ENCODE measurements at regions not wholly inside any gene's neighbourhood (a gene's known extent, or its start where the extent isn't known, plus 50 kb on each side); places are given as distances from the start of the nearest gene placed in this dataset.

GRCh38 chr5:5929291-5930020 lies 448.9 kb downstream of the MED10 start:
- Histone ChIP-seq H3K9ac (ENCODE audit: low read length in 5 of 5) (no peak overlapping the region), H3K27me3 (ENCODE audit: control insufficient read depth in 5 of 5, insufficient read depth in 4 of 5, low read length in 5 of 5) (peaks cover 0 to 4% (median 0%) of the 10 kb centered on the region in 5 donors), H3K9me3 (ENCODE audit: control insufficient read depth in 5 of 5, low read length in 5 of 5) (no peaks in the 10 kb centered on the region), H3K27ac (ENCODE audit: low read depth, low read length) (no peak overlapping the region), H3K4me1 (ENCODE audit: control insufficient read depth in 5 of 5, insufficient read depth in 5 of 5, low read length in 5 of 5) (peaks cover 0 to 3% (median 0%) of the 10 kb centered on the region in 5 donors), H3K36me3 (ENCODE audit: control insufficient read depth in 5 of 5, insufficient read depth in 5 of 5, low read length in 5 of 5) (no peaks in the 10 kb centered on the region), H3K4me3 (ENCODE audit: low read depth in 1 of 5, low read length in 5 of 5) (no peak overlapping the region)

GRCh38 chr5:5925191-5925590 lies 453.2 kb downstream of the MED10 start:
- Histone ChIP-seq H3K9me3 (ENCODE audit: control insufficient read depth in 5 of 5, low read length in 5 of 5) (no peaks in the 10 kb centered on the region), H3K27me3 (ENCODE audit: control insufficient read depth in 5 of 5, insufficient read depth in 4 of 5, low read length in 5 of 5) (peaks cover 0 to 4% (median 0%) of the 10 kb centered on the region in 5 donors), H3K4me1 (ENCODE audit: control insufficient read depth in 5 of 5, insufficient read depth in 5 of 5, low read length in 5 of 5) (peaks cover 0 to 3% (median 0%) of the 10 kb centered on the region in 5 donors), H3K27ac (ENCODE audit: low read depth, low read length) (no peak overlapping the region), H3K36me3 (ENCODE audit: control insufficient read depth in 5 of 5, insufficient read depth in 5 of 5, low read length in 5 of 5) (no peaks in the 10 kb centered on the region), H3K9ac (ENCODE audit: low read length in 5 of 5) (no peak overlapping the region), H3K4me3 (ENCODE audit: low read depth in 1 of 5, low read length in 5 of 5) (no peak overlapping the region)

- Histone ChIP-seq H3K4me1 (ENCODE audit: control insufficient read depth in 5 of 5, insufficient read depth in 5 of 5, low read length in 5 of 5) (no peaks in the 10 kb centered on the region), H3K9ac (ENCODE audit: low read length in 5 of 5) (no peak overlapping the region), H3K4me3 (ENCODE audit: low read depth in 1 of 5, low read length in 5 of 5) (no peak overlapping the region), H3K36me3 (ENCODE audit: control insufficient read depth in 5 of 5, insufficient read depth in 5 of 5, low read length in 5 of 5) (no peaks in the 10 kb centered on the region), H3K27ac (ENCODE audit: low read depth, low read length) (no peak overlapping the region), H3K9me3 (ENCODE audit: control insufficient read depth in 5 of 5, low read length in 5 of 5) (no peaks in the 10 kb centered on the region), H3K27me3 (ENCODE audit: control insufficient read depth in 5 of 5, insufficient read depth in 4 of 5, low read length in 5 of 5) (no peaks in the 10 kb centered on the region)
These were observed 458.9 kb downstream of the MED10 start for GRCh38 chr5:5919411-5919810.

GRCh38 chr5:5906778-5907177 lies 471.6 kb downstream of the MED10 start:
- no peak overlapping the region for H3K4me3 ChIP-seq (ENCODE audit: low read depth in 1 of 5, low read length in 5 of 5)
- H3K36me3 ChIP-seq (ENCODE audit: control insufficient read depth in 5 of 5, insufficient read depth in 5 of 5, low read length in 5 of 5): no peaks in the 10 kb centered on the region
- H3K27ac ChIP-seq (ENCODE audit: low read depth, low read length): no peak overlapping the region
- no peaks in the 10 kb centered on the region for H3K4me1 ChIP-seq (ENCODE audit: control insufficient read depth in 5 of 5, insufficient read depth in 5 of 5, low read length in 5 of 5)
- peaks cover 0 to 4% (median 0%) of the 10 kb centered on the region in 5 donors for H3K9me3 ChIP-seq (ENCODE audit: control insufficient read depth in 5 of 5, low read length in 5 of 5)
- H3K9ac ChIP-seq (ENCODE audit: low read length in 5 of 5): no peak overlapping the region
- H3K27me3 ChIP-seq (ENCODE audit: control insufficient read depth in 5 of 5, insufficient read depth in 4 of 5, low read length in 5 of 5): peaks cover 0 to 2% (median 0%) of the 10 kb centered on the region in 5 donors

GRCh38 chr5:5905186-5905585 lies 473.2 kb downstream of the MED10 start:
- no peak overlapping the region for H3K27ac ChIP-seq (ENCODE audit: low read depth, low read length)
- peaks cover 0 to 2% (median 0%) of the 10 kb centered on the region in 5 donors for H3K27me3 ChIP-seq (ENCODE audit: control insufficient read depth in 5 of 5, insufficient read depth in 4 of 5, low read length in 5 of 5)
- no peaks in the 10 kb centered on the region for H3K36me3 ChIP-seq (ENCODE audit: control insufficient read depth in 5 of 5, insufficient read depth in 5 of 5, low read length in 5 of 5)
- no peak overlapping the region for H3K9ac ChIP-seq (ENCODE audit: low read length in 5 of 5)
- peaks cover 0 to 4% (median 0%) of the 10 kb centered on the region in 5 donors for H3K9me3 ChIP-seq (ENCODE audit: control insufficient read depth in 5 of 5, low read length in 5 of 5)
- no peak overlapping the region for H3K4me3 ChIP-seq (ENCODE audit: low read depth in 1 of 5, low read length in 5 of 5)
- no peaks in the 10 kb centered on the region for H3K4me1 ChIP-seq (ENCODE audit: control insufficient read depth in 5 of 5, insufficient read depth in 5 of 5, low read length in 5 of 5)

GRCh38 chr5:5904113-5904512 lies 474.2 kb downstream of the MED10 start:
- Histone ChIP-seq H3K36me3 (ENCODE audit: control insufficient read depth in 5 of 5, insufficient read depth in 5 of 5, low read length in 5 of 5) (no peaks in the 10 kb centered on the region), H3K9me3 (ENCODE audit: control insufficient read depth in 5 of 5, low read length in 5 of 5) (peaks cover 0 to 4% (median 0%) of the 10 kb centered on the region in 5 donors), H3K4me1 (ENCODE audit: control insufficient read depth in 5 of 5, insufficient read depth in 5 of 5, low read length in 5 of 5) (no peaks in the 10 kb centered on the region), H3K27ac (ENCODE audit: low read depth, low read length) (no peak overlapping the region), H3K4me3 (ENCODE audit: low read depth in 1 of 5, low read length in 5 of 5) (no peak overlapping the region), H3K27me3 (ENCODE audit: control insufficient read depth in 5 of 5, insufficient read depth in 4 of 5, low read length in 5 of 5) (peaks cover 0 to 2% (median 0%) of the 10 kb centered on the region in 5 donors), H3K9ac (ENCODE audit: low read length in 5 of 5) (no peak overlapping the region)

GRCh38 chr5:5902678-5903646 lies 475.4 kb downstream of the MED10 start:
- H3K27me3 ChIP-seq (ENCODE audit: control insufficient read depth in 5 of 5, insufficient read depth in 4 of 5, low read length in 5 of 5): peaks cover 0 to 2% (median 0%) of the 10 kb centered on the region in 5 donors
- no peak overlapping the region for H3K27ac ChIP-seq (ENCODE audit: low read depth, low read length)
- no peak overlapping the region for H3K9ac ChIP-seq (ENCODE audit: low read length in 5 of 5)
- H3K4me3 ChIP-seq (ENCODE audit: low read depth in 1 of 5, low read length in 5 of 5): no peak overlapping the region
- peaks cover 0 to 4% (median 0%) of the 10 kb centered on the region in 5 donors for H3K9me3 ChIP-seq (ENCODE audit: control insufficient read depth in 5 of 5, low read length in 5 of 5)
- no peaks in the 10 kb centered on the region for H3K4me1 ChIP-seq (ENCODE audit: control insufficient read depth in 5 of 5, insufficient read depth in 5 of 5, low read length in 5 of 5)
- H3K36me3 ChIP-seq (ENCODE audit: control insufficient read depth in 5 of 5, insufficient read depth in 5 of 5, low read length in 5 of 5): no peaks in the 10 kb centered on the region

- H3K4me1 ChIP-seq (ENCODE audit: control insufficient read depth in 5 of 5, insufficient read depth in 5 of 5, low read length in 5 of 5): no peaks in the 10 kb centered on the region
- H3K27ac ChIP-seq (ENCODE audit: low read depth, low read length): no peak overlapping the region
- no peaks in the 10 kb centered on the region for H3K36me3 ChIP-seq (ENCODE audit: control insufficient read depth in 5 of 5, insufficient read depth in 5 of 5, low read length in 5 of 5)
- no peak overlapping the region for H3K4me3 ChIP-seq (ENCODE audit: low read depth in 1 of 5, low read length in 5 of 5)
- peaks cover 0 to 4% (median 0%) of the 10 kb centered on the region in 5 donors for H3K27me3 ChIP-seq (ENCODE audit: control insufficient read depth in 5 of 5, insufficient read depth in 4 of 5, low read length in 5 of 5)
- H3K9me3 ChIP-seq (ENCODE audit: control insufficient read depth in 5 of 5, low read length in 5 of 5): peaks cover 0 to 4% (median 0%) of the 10 kb centered on the region in 5 donors
- H3K9ac ChIP-seq (ENCODE audit: low read length in 5 of 5): no peak overlapping the region
These were observed 477.9 kb downstream of the ICE1 start for GRCh38 chr5:5900350-5900749.

- H3K36me3 ChIP-seq (ENCODE audit: control insufficient read depth in 5 of 5, insufficient read depth in 5 of 5, low read length in 5 of 5): no peaks in the 10 kb centered on the region
- no peak overlapping the region for H3K27ac ChIP-seq (ENCODE audit: low read depth, low read length)
These were observed 477.2 kb downstream of the ICE1 start for GRCh38 chr5:5899716-5900115.

GRCh38 chr5:5888284-5888683 lies 465.8 kb downstream of the ICE1 start:
- Histone ChIP-seq H3K4me3 (ENCODE audit: low read depth in 1 of 5, low read length in 5 of 5) (no peak overlapping the region), H3K9ac (ENCODE audit: low read length in 5 of 5) (no peak overlapping the region), H3K27me3 (ENCODE audit: control insufficient read depth in 5 of 5, insufficient read depth in 4 of 5, low read length in 5 of 5) (peaks cover 6 to 12% (median 6%) of the 10 kb centered on the region in 5 donors), H3K4me1 (ENCODE audit: control insufficient read depth in 5 of 5, insufficient read depth in 5 of 5, low read length in 5 of 5) (peaks cover 0 to 2% (median 0%) of the 10 kb centered on the region in 5 donors), H3K36me3 (ENCODE audit: control insufficient read depth in 5 of 5, insufficient read depth in 5 of 5, low read length in 5 of 5) (no peaks in the 10 kb centered on the region), H3K9me3 (ENCODE audit: control insufficient read depth in 5 of 5, low read length in 5 of 5) (peaks cover 0 to 4% (median 0%) of the 10 kb centered on the region in 5 donors), H3K27ac (ENCODE audit: low read depth, low read length) (no peak overlapping the region)

More at GRCh38 chr5:5899716-5900115, 477.2 kb downstream of the ICE1 start:
- no peaks in the 10 kb centered on the region for H3K4me1 ChIP-seq (ENCODE audit: control insufficient read depth in 5 of 5, insufficient read depth in 5 of 5, low read length in 5 of 5)
- H3K4me3 ChIP-seq (ENCODE audit: low read depth in 1 of 5, low read length in 5 of 5): no peak overlapping the region
- H3K9me3 ChIP-seq (ENCODE audit: control insufficient read depth in 5 of 5, low read length in 5 of 5): peaks cover 0 to 4% (median 0%) of the 10 kb centered on the region in 5 donors
- peaks cover 0 to 4% (median 0%) of the 10 kb centered on the region in 5 donors for H3K27me3 ChIP-seq (ENCODE audit: control insufficient read depth in 5 of 5, insufficient read depth in 4 of 5, low read length in 5 of 5)
- H3K9ac ChIP-seq (ENCODE audit: low read length in 5 of 5): no peak overlapping the region

Data from subcutaneous abdominal adipose tissue (tissue), 5 donors.